NCI-H128 (cell line): ENCODE measurements at regions not wholly inside any gene's neighbourhood (a gene's known extent, or its start where the extent isn't known, plus 50 kb on each side); places are given as distances from the start of the nearest gene placed in this dataset.

ENCODE experiments used
- DNase-seq: peaks from one replicate; lab custom pipeline; 2025; ENCODE audit not compliant: unreplicated experiment; lab: John Stamatoyannopoulos, UW

- no peak for DNase-seq
Measured at GRCh38 chr7:67547183-67547907, 550.7 kb downstream of the TYW1 start.

GRCh38 chr7:67549126-67549525 is 552.5 kb downstream of the TYW1 start:
- no peak for DNase-seq

GRCh38 chr7:67550801-67551436 is 554.3 kb downstream of the TYW1 start:
- peak; percentile 81 for DNase-seq

GRCh38 chr7:67552738-67553137 is 556.1 kb downstream of the TYW1 start:
- no peak for DNase-seq

GRCh38 chr7:67553378-67553777 is 556.7 kb downstream of the TYW1 start:
- DNase-seq: no peak

GRCh38 chr7:67554986-67555385 is 558.4 kb downstream of the TYW1 start:
- no peak for DNase-seq

- DNase-seq: no peak
Measured at GRCh38 chr7:67564959-67565358, 568.3 kb downstream of the TYW1 start.

GRCh38 chr7:67566101-67566500 is 569.5 kb downstream of the TYW1 start:
- DNase-seq: no peak

GRCh38 chr7:67571026-67571545 is 574.5 kb downstream of the TYW1 start:
- no peak for DNase-seq

- no peak for DNase-seq
Measured at GRCh38 chr7:67573639-67574038, 577.0 kb downstream of the TYW1 start.

- DNase-seq: no peak
Measured at GRCh38 chr7:67588631-67589030, 592.0 kb downstream of the TYW1 start.

GRCh38 chr7:67589183-67589582 is 592.5 kb downstream of the TYW1 start:
- no peak for DNase-seq

- no peak for DNase-seq
Measured at GRCh38 chr7:67590649-67591048, 594.0 kb downstream of the TYW1 start.

GRCh38 chr7:67593794-67594193 is 597.2 kb downstream of the TYW1 start:
- no peak for DNase-seq

- DNase-seq: no peak
Measured at GRCh38 chr7:67595431-67596180, 599.0 kb downstream of the TYW1 start.

- no peak for DNase-seq
Measured at GRCh38 chr7:67597161-67597560, 600.5 kb downstream of the TYW1 start.

GRCh38 chr7:67598469-67598868 is 601.8 kb downstream of the TYW1 start:
- no peak for DNase-seq

GRCh38 chr7:67599331-67600062 is 602.9 kb downstream of the TYW1 start:
- no peak for DNase-seq

- no peak for DNase-seq
Measured at GRCh38 chr7:67602246-67602887, 605.7 kb downstream of the TYW1 start.

GRCh38 chr7:67604461-67605386 is 608.1 kb downstream of the TYW1 start:
- DNase-seq: no peak
